PC-3 (cell line): ENCODE measurements at regions not wholly inside any gene's neighbourhood (a gene's known extent, or its start where the extent isn't known, plus 50 kb on each side); places are given as distances from the start of the nearest gene placed in this dataset.

Experiments
- ATAC-seq: fragments of 200-7000 bp; cut with Tn5 transposase; 2 replicates; pipeline ENCODE4 v1.9.1; 2020; ENCODE audit warnings: mild to moderate bottlenecking, moderate library complexity
- BruUV-seq: library from RNA; stranded (reverse); fragments of 400-500 nt; replicated peaks from 2 replicates; lab custom pipeline; 2021; lab: Mats Ljungman, UMichigan
- CTCF ChIA-PET: fragments of 300-600 bp; sonication (Branson Sonifier 250); formaldehyde crosslinking; loops from one replicate; lab custom pipeline; 2022; ENCODE audit warnings: antibody characterized with exemption; lab: Charles Lee
- POLR2A ChIA-PET: fragments of 300-600 bp; sonication (Branson Sonifier 250); formaldehyde crosslinking; loops from one replicate; lab custom pipeline; 2022; ENCODE audit warnings: antibody characterized with exemption; ENCODE audit not compliant: unreplicated experiment; lab: Charles Lee
- DNase-seq: peaks from one replicate; pipeline ENCODE4 v3.0.0-alpha.2; 2015
- H2AFZ ChIP-seq: fragments of 300-600 bp; sonication (generic); 2 replicates; pipeline ENCODE4 v1.6.0; 2016; ENCODE audit warnings: antibody characterized with exemption, low read length
- H3F3A ChIP-seq: fragments of 300-600 bp; sonication (generic); one replicate; pipeline ENCODE4 v1.6.0; 2017; ENCODE audit warnings: antibody characterized with exemption, low read length, control low read depth, mild to moderate bottlenecking; ENCODE audit not compliant: unreplicated experiment
- H3K27ac ChIP-seq: fragments of 300-600 bp; sonication (generic); 2 replicates; pipeline ENCODE4 v1.5.1; 2016; ENCODE audit warnings: mild to moderate bottlenecking, low read length
- H3K27me3 ChIP-seq: fragments of 300-600 bp; sonication (generic); 2 replicates; pipeline ENCODE4 v1.6.1; 2016; ENCODE audit warnings: low read length, mixed read lengths
- H3K36me3 ChIP-seq: fragments of 300-600 bp; sonication (generic); 2 replicates; pipeline ENCODE4 v1.6.1; 2016; ENCODE audit warnings: low read depth, mixed run types, low read length, mixed read lengths
- H3K4me1 ChIP-seq: fragments of 300-600 bp; sonication (generic); 2 replicates; pipeline ENCODE4 v1.5.1; 2016; ENCODE audit warnings: low read length; ENCODE audit not compliant: insufficient read depth
- H3K4me2 ChIP-seq: fragments of 300-600 bp; sonication (generic); 2 replicates; pipeline ENCODE4 v1.6.0; 2016; ENCODE audit warnings: low read length
- H3K4me3 ChIP-seq: fragments of 300-600 bp; sonication (generic); 2 replicates; pipeline ENCODE4 v1.5.1; 2016; ENCODE audit warnings: mild to moderate bottlenecking, low read length, mixed read lengths
- H3K79me2 ChIP-seq: fragments of 300-600 bp; sonication (generic); 2 replicates; pipeline ENCODE4 v1.6.1; 2017; ENCODE audit warnings: low read length, mixed read lengths
- H3K9ac ChIP-seq: fragments of 300-600 bp; sonication (generic); 2 replicates; pipeline ENCODE4 v1.6.0; 2016; ENCODE audit warnings: mild to moderate bottlenecking, low read length
- H3K9me2 ChIP-seq: fragments of 300-600 bp; sonication (generic); replicated peaks from 2 replicates; pipeline ENCODE4 v1.6.1; 2016; ENCODE audit warnings: mixed run types, low read length, mixed read lengths
- H3K9me3 ChIP-seq: fragments of 300-600 bp; sonication (generic); 2 replicates; pipeline ENCODE4 v1.6.1; 2016; ENCODE audit warnings: low read length, mixed read lengths
- H4K20me1 ChIP-seq: fragments of 300-600 bp; sonication (generic); 2 replicates; pipeline ENCODE4 v1.6.1; 2016; ENCODE audit warnings: low read length, mixed read lengths
- EZH2 ChIP-seq: fragments of 300-600 bp; sonication (generic); IDR thresholded peaks from one replicate; pipeline ENCODE4 v1.6.1; 2017; ENCODE audit warnings: antibody characterized with exemption, mild to moderate bottlenecking, low read length; ENCODE audit not compliant: unreplicated experiment
- EZH2phosphoT487 ChIP-seq: fragments of 300-600 bp; sonication (generic); IDR thresholded peaks from 2 replicates; pipeline ENCODE4 v1.6.1; 2018; ENCODE audit warnings: mild to moderate bottlenecking, antibody characterized with exemption, low read length, borderline replicate concordance
- intact Hi-C: fragments of 100-400 bp; cut with micrococcal nuclease; formaldehyde crosslinking; loops from 2 replicates; pipeline ENCODE4 v1.9.0; 2023
- TF ChIP-seq, protein P1 (sequence below): fragments of 300-600 bp; sonication (generic); conservative IDR thresholded peaks from 2 replicates; pipeline ENCODE4 v1.5.1; 2017; ENCODE audit warnings: antibody characterized with exemption, low read depth, mild to moderate bottlenecking, low read length

DNA sequence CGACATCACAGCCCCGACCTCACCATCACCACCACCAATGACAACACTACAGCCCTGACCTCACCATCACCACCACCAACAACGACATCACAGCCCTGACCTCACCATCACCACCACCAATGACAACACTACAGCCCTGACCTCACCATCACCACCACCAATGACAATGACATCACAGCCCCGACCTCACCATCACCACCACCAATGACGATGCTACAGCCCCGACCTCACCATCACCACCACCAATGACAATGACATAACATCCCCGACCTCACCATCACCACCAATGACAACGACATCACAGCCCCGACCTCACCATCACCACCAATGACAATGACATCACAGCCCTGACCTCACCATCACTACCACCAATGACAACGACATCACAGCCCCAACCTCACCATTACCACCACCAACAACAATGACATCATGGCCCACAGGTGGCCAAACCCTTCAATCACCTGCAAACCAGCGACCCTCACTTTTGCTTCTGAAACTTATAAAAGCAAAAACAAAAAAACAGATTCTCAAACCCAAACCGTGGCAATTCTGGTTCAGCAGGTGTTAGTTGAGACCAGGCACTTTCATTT is 70.7 kb upstream of the TMEM18 start:
- no peak overlapping the region for H3K9ac ChIP-seq
- no peaks in the 10 kb centered on the region for H3K79me2 ChIP-seq
- no peaks in the 10 kb centered on the region for H3K9me3 ChIP-seq
- no peaks in the 10 kb centered on the region for H3K36me3 ChIP-seq
- no peaks in the 10 kb centered on the region for H4K20me1 ChIP-seq
- no peak overlapping the region for H3K27ac ChIP-seq
- TF ChIP-seq, protein P1, sequence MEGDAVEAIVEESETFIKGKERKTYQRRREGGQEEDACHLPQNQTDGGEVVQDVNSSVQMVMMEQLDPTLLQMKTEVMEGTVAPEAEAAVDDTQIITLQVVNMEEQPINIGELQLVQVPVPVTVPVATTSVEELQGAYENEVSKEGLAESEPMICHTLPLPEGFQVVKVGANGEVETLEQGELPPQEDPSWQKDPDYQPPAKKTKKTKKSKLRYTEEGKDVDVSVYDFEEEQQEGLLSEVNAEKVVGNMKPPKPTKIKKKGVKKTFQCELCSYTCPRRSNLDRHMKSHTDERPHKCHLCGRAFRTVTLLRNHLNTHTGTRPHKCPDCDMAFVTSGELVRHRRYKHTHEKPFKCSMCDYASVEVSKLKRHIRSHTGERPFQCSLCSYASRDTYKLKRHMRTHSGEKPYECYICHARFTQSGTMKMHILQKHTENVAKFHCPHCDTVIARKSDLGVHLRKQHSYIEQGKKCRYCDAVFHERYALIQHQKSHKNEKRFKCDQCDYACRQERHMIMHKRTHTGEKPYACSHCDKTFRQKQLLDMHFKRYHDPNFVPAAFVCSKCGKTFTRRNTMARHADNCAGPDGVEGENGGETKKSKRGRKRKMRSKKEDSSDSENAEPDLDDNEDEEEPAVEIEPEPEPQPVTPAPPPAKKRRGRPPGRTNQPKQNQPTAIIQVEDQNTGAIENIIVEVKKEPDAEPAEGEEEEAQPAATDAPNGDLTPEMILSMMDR = no peak
- TF ChIP-seq EZH2 = no peak
- no peak for TF ChIP-seq EZH2phosphoT487
- no peaks in the 10 kb centered on the region for H3F3A ChIP-seq
- peaks cover 67% of the 10 kb centered on the region for H3K27me3 ChIP-seq
- H3K9me2 ChIP-seq = no peaks in the 10 kb centered on the region
- POLR2A ChIA-PET = no interaction called here
- H3K4me2 ChIP-seq = no peak overlapping the region
- intact Hi-C loops = no loop called here
- no peak overlapping the region for H3K4me3 ChIP-seq
- no peaks in the 10 kb centered on the region for H3K4me1 ChIP-seq
- no TSS peak for BruUV-seq
- no peak overlapping the region for H2AFZ ChIP-seq
- ATAC-seq = no peak
- no peak for DNase-seq
- CTCF ChIA-PET = no interaction called here

DNA sequence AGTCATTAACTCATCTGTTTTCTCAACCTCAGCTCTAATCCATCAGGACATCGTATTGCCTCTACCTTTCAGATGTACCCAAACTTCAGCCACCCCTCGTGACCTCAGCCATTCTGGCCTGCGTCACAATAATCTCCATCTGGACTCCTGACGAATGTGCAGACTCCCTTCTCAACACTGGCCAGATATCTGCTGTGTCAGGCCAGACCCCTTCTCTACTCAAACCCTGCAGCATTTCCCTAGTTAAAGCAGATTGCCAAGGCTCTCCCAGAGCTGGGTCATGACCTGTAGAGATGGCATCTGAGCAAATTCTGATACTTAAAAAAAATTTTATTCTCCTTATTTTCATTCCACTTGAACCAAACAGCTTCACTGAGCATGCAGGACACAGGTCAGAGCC is 69.5 kb upstream of the TMEM18 start:
- intact Hi-C loops = no loop called here
- no peaks in the 10 kb centered on the region for H3K4me1 ChIP-seq
- H3K9me2 ChIP-seq = no peaks in the 10 kb centered on the region
- no peak overlapping the region for H3K4me2 ChIP-seq
- H3K27me3 ChIP-seq = peaks cover 57% of the 10 kb centered on the region
- no peak for DNase-seq
- no peak overlapping the region for H3K27ac ChIP-seq
- no TSS peak for BruUV-seq
- no peaks in the 10 kb centered on the region for H3K9me3 ChIP-seq
- H3F3A ChIP-seq = no peaks in the 10 kb centered on the region
- no peak overlapping the region for H2AFZ ChIP-seq
- no peak overlapping the region for H3K4me3 ChIP-seq
- POLR2A ChIA-PET = no interaction called here
- H4K20me1 ChIP-seq = no peaks in the 10 kb centered on the region
- H3K9ac ChIP-seq = no peak overlapping the region
- no peaks in the 10 kb centered on the region for H3K79me2 ChIP-seq
- CTCF ChIA-PET = no interaction called here
- ATAC-seq = no peak
- TF ChIP-seq EZH2phosphoT487 (no peak), EZH2 (no peak)
- TF ChIP-seq, protein P1 = no peak
- H3K36me3 ChIP-seq = no peaks in the 10 kb centered on the region

GRCh38 chr2:744088-744487 is 66.9 kb upstream of the TMEM18 start:
- no peaks in the 10 kb centered on the region for H3K9me3 ChIP-seq
- ChIA-PET CTCF (no interaction called here), POLR2A (no interaction called here)
- peaks cover 13% of the 10 kb centered on the region for H3K4me1 ChIP-seq
- H3F3A ChIP-seq = no peaks in the 10 kb centered on the region
- no peaks in the 10 kb centered on the region for H3K79me2 ChIP-seq
- no peak overlapping the region for H3K9ac ChIP-seq
- intact Hi-C loops = no loop called here
- H2AFZ ChIP-seq = no peak overlapping the region
- no peaks in the 10 kb centered on the region for H4K20me1 ChIP-seq
- no peaks in the 10 kb centered on the region for H3K9me2 ChIP-seq
- H3K4me3 ChIP-seq = no peak overlapping the region
- DNase-seq (no peak), ATAC-seq (no peak)
- no TSS peak for BruUV-seq
- TF ChIP-seq, protein P1 = no peak
- TF ChIP-seq EZH2 = no peak
- TF ChIP-seq EZH2phosphoT487 = no peak
- H3K4me2 ChIP-seq = no peak overlapping the region
- peaks cover 37% of the 10 kb centered on the region for H3K27me3 ChIP-seq
- no peak overlapping the region for H3K27ac ChIP-seq
- H3K36me3 ChIP-seq = no peaks in the 10 kb centered on the region
